PC-3 (cell line): ENCODE measurements at regions not wholly inside any gene's neighbourhood (a gene's known extent, or its start where the extent isn't known, plus 50 kb on each side); places are given as distances from the start of the nearest gene placed in this dataset.

Experiments
- EZH2 ChIP-seq: fragments of 300-600 bp; sonication (generic); IDR thresholded peaks from one replicate; pipeline ENCODE4 v1.6.1; 2017; ENCODE audit warnings: antibody characterized with exemption, mild to moderate bottlenecking, low read length; ENCODE audit not compliant: unreplicated experiment
- EZH2phosphoT487 ChIP-seq: fragments of 300-600 bp; sonication (generic); IDR thresholded peaks from 2 replicates; pipeline ENCODE4 v1.6.1; 2018; ENCODE audit warnings: mild to moderate bottlenecking, antibody characterized with exemption, low read length, borderline replicate concordance
- TF ChIP-seq, protein P1 (sequence below): fragments of 300-600 bp; sonication (generic); conservative IDR thresholded peaks from 2 replicates; pipeline ENCODE4 v1.5.1; 2017; ENCODE audit warnings: antibody characterized with exemption, low read depth, mild to moderate bottlenecking, low read length

DNA sequence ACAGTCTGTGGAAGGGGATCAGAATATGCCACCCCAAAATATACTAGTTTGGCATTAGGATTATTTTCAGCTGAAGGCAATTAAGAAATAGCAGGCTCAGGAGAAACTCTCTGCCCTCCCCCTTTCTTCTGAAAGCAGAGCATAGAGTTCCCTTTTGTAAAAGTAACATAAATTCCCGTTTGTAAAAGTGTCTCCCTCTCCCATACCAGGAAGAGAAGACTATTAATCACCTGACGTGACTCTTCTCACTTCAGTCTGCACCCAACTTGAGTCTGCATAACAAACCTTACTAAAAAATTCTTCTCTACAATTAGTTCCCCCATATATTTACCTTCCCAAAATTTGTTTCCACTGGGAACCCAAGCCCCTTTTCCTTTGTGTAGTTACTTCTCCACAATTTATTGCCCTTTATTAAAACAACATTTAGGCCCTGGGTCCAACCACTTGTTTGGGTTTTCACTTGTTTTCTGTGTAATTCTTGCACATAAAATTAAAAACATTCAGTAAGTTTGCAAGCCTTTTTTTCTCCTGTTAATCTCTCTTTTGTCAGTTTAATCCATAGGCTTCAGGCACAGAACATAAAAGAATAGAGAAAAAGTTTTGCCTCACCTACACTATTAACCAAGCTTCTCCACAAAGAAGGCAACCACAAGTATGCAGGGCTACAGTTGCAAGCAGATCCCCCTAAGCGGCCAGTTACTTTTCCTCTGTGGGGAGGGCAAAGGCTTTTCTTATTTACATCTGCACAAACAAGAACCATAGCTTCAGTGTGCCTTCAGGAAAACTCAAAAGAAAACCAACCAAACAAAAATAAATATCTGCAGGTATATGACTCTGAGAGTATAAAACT lies 73.8 kb upstream of the EPCAM start:
- TF ChIP-seq, protein P1, sequence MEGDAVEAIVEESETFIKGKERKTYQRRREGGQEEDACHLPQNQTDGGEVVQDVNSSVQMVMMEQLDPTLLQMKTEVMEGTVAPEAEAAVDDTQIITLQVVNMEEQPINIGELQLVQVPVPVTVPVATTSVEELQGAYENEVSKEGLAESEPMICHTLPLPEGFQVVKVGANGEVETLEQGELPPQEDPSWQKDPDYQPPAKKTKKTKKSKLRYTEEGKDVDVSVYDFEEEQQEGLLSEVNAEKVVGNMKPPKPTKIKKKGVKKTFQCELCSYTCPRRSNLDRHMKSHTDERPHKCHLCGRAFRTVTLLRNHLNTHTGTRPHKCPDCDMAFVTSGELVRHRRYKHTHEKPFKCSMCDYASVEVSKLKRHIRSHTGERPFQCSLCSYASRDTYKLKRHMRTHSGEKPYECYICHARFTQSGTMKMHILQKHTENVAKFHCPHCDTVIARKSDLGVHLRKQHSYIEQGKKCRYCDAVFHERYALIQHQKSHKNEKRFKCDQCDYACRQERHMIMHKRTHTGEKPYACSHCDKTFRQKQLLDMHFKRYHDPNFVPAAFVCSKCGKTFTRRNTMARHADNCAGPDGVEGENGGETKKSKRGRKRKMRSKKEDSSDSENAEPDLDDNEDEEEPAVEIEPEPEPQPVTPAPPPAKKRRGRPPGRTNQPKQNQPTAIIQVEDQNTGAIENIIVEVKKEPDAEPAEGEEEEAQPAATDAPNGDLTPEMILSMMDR: no peak
- TF ChIP-seq EZH2: no peak
- no peak for TF ChIP-seq EZH2phosphoT487
